ENCODE measurements at regions not wholly inside any gene's neighbourhood (a gene's known extent, or its start where the extent isn't known, plus 50 kb on each side); places are given as distances from the start of the nearest gene placed in this dataset.
"Not testable (repeated sequence)": the region's sequence is repeated elsewhere in the genome, so short reads cannot be mapped to it uniquely, and the experiment has no call there.

DNA sequence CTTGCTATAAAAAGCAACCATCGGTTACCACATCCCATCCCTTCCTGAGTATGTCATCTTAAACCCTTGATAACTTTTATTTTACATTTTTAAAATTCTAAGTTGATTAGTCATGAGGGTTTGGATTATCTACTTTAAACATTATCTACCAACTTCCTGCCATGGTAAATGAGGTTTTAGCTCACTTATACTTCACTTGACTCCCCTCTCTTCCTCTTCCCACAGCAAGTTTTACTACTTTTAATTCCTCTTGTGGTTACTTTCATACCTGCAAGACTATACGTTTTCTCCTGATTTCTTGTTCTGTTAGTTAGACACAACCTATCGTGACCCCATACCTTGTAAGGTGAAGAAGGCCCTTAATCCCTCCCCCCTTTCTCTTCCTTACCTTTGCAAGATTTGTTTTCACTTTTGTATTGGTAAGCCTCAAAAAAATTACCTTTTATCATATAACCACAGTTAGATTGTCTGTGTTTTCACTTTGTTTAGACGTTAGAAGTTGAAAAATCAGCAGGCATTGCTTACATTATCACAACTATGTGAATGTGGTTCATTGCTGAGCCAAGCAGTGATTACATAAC lies 60.1 kb upstream of the OGFRL1 start:
- no peaks in the 10 kb centered on the region for H3K9me3 ChIP-seq (ENCODE audit: control insufficient read depth in 5 of 5, low read length in 5 of 5)
- no peak overlapping the region for H3K4me3 ChIP-seq (ENCODE audit: low read depth in 1 of 5, low read length in 5 of 5)
- no peak overlapping the region for H3K27ac ChIP-seq (ENCODE audit: low read depth, low read length)
- no peak overlapping the region for H3K9ac ChIP-seq (ENCODE audit: low read length in 5 of 5)
- H3K36me3 ChIP-seq (ENCODE audit: control insufficient read depth in 5 of 5, insufficient read depth in 5 of 5, low read length in 5 of 5), result no peaks in the 10 kb centered on the region
- H3K27me3 ChIP-seq (ENCODE audit: control insufficient read depth in 5 of 5, insufficient read depth in 4 of 5, low read length in 5 of 5), result no peaks in the 10 kb centered on the region
- H3K4me1 ChIP-seq (ENCODE audit: control insufficient read depth in 5 of 5, insufficient read depth in 5 of 5, low read length in 5 of 5), result no peaks in the 10 kb centered on the region

DNA sequence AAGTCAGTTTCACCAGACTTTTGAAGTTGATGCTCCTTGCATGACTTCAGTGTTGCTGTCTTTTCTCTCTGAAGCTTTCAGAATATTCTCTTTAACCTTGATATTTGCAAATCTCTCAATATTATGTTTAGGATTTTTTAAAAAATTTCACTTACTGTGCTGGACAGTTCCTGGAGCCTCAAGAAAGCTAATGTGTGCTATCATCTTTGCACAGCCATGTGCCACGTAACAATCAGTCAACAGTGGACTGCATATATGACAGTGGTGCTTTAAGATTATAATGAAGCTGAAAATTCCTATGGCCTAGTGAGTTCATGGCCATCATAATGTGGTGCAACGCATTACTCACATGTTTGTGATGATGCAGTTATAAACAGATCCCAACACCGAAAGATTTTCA lies 59.1 kb upstream of the OGFRL1 start:
- H3K9ac ChIP-seq (ENCODE audit: low read length in 5 of 5), result no peak overlapping the region
- H3K36me3 ChIP-seq (ENCODE audit: control insufficient read depth in 5 of 5, insufficient read depth in 5 of 5, low read length in 5 of 5), result no peaks in the 10 kb centered on the region
- no peak overlapping the region for H3K27ac ChIP-seq (ENCODE audit: low read depth, low read length)
- no peak overlapping the region for H3K4me3 ChIP-seq (ENCODE audit: low read depth in 1 of 5, low read length in 5 of 5)
- H3K9me3 ChIP-seq (ENCODE audit: control insufficient read depth in 5 of 5, low read length in 5 of 5), result no peaks in the 10 kb centered on the region
- no peaks in the 10 kb centered on the region for H3K4me1 ChIP-seq (ENCODE audit: control insufficient read depth in 5 of 5, insufficient read depth in 5 of 5, low read length in 5 of 5)
- H3K27me3 ChIP-seq (ENCODE audit: control insufficient read depth in 5 of 5, insufficient read depth in 4 of 5, low read length in 5 of 5), result no peaks in the 10 kb centered on the region

DNA sequence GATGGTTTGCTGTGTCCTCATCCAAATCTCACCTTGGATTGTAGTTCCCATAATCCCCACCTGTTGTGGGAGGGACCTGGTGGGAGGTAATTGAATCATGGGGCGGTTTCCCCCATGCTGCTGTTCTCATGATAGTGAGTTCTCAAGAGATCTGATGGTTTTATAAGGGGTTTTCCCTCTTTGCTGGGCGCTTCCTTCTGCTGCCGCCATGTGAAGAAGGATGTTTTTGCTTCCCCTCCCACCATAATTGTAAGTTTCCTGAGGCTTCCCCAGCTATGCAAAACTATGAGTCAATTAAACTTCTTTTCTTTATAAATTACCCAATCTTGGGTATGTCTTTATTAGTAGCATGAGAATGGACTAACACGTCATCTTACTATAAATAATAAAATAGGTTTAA lies 55.7 kb upstream of the OGFRL1 start:
- H3K36me3 ChIP-seq (ENCODE audit: control insufficient read depth in 5 of 5, insufficient read depth in 5 of 5, low read length in 5 of 5); H3K9ac ChIP-seq (ENCODE audit: low read length in 5 of 5); H3K27ac ChIP-seq (ENCODE audit: low read depth, low read length); H3K4me3 ChIP-seq (ENCODE audit: low read depth in 1 of 5, low read length in 5 of 5); H3K4me1 ChIP-seq (ENCODE audit: control insufficient read depth in 5 of 5, insufficient read depth in 5 of 5, low read length in 5 of 5); H3K9me3 ChIP-seq (ENCODE audit: control insufficient read depth in 5 of 5, low read length in 5 of 5); H3K27me3 ChIP-seq (ENCODE audit: control insufficient read depth in 5 of 5, insufficient read depth in 4 of 5, low read length in 5 of 5): not testable (repeated sequence)

DNA sequence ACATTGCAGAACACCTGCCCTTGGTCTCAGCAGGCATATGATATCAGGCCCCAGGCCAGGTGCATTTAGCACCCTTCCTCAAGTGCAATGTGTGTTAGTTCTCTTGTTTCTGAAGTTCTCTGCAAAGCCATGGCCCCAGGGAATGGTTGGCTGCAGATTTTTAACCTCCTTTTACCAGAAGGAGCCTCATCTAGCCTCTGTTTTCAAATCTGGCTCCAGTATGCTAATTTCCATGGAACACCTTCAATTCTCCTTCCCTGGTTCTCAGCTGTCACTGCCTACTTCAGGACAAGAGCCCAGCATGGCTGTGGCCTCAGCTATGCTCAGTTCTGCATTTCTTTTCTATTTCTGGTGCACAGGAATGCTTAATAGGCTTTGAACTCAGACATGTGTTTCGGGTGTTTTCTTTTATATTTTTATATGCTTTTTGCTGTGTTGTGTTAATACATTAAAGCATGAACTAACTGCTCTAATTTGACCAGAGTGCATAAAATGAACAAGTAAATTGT lies 51.6 kb upstream of the OGFRL1 start:
- Histone ChIP-seq H3K4me3 (ENCODE audit: low read depth in 1 of 5, low read length in 5 of 5) (no peak overlapping the region), H3K4me1 (ENCODE audit: control insufficient read depth in 5 of 5, insufficient read depth in 5 of 5, low read length in 5 of 5) (peaks cover 0 to 11% (median 2%) of the 10 kb centered on the region in 5 donors), H3K9ac (ENCODE audit: low read length in 5 of 5) (no peak overlapping the region), H3K27ac (ENCODE audit: low read depth, low read length) (no peak overlapping the region), H3K27me3 (ENCODE audit: control insufficient read depth in 5 of 5, insufficient read depth in 4 of 5, low read length in 5 of 5) (no peaks in the 10 kb centered on the region), H3K9me3 (ENCODE audit: control insufficient read depth in 5 of 5, low read length in 5 of 5) (no peaks in the 10 kb centered on the region), H3K36me3 (ENCODE audit: control insufficient read depth in 5 of 5, insufficient read depth in 5 of 5, low read length in 5 of 5) (no peaks in the 10 kb centered on the region)

DNA sequence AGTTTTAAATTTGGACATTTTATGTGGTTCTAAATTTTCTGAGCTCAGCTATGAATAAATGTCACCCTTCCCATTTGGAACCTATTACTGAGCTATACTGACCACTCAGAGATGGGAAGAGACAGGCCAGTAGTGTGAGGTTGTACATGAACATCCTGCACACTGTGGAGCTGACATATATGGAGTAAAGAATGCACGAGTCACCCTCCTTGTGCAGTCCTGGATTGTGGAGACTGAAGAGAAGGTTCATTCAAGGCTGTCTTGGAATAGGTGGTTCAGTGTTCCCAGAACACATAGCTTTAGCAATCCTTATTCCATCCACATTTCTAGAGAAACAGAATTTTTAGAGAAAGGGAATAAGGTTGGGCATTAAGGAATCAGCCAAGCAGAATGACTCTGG lies 50.3 kb upstream of the OGFRL1 start:
- Histone ChIP-seq H3K9ac (ENCODE audit: low read length in 5 of 5) (no peak overlapping the region), H3K4me3 (ENCODE audit: low read depth in 1 of 5, low read length in 5 of 5) (no peak overlapping the region), H3K9me3 (ENCODE audit: control insufficient read depth in 5 of 5, low read length in 5 of 5) (peaks cover 0 to 4% (median 0%) of the 10 kb centered on the region in 5 donors), H3K27ac (ENCODE audit: low read depth, low read length) (no peak overlapping the region), H3K36me3 (ENCODE audit: control insufficient read depth in 5 of 5, insufficient read depth in 5 of 5, low read length in 5 of 5) (no peaks in the 10 kb centered on the region), H3K27me3 (ENCODE audit: control insufficient read depth in 5 of 5, insufficient read depth in 4 of 5, low read length in 5 of 5) (no peaks in the 10 kb centered on the region), H3K4me1 (ENCODE audit: control insufficient read depth in 5 of 5, insufficient read depth in 5 of 5, low read length in 5 of 5) (peaks cover 0 to 11% (median 2%) of the 10 kb centered on the region in 5 donors)

All from subcutaneous abdominal adipose tissue (tissue), 5 donors.